SJSA1 (cell line): ENCODE measurements at regions not wholly inside any gene's neighbourhood (a gene's known extent, or its start where the extent isn't known, plus 50 kb on each side); places are given as distances from the start of the nearest gene placed in this dataset.
"Not testable (repeated sequence)": the region's sequence is repeated elsewhere in the genome, so short reads cannot be mapped to it uniquely, and the experiment has no call there.

ENCODE experiments used
- DNase-seq, 2 experiments: peaks; one replicate each; pipeline ENCODE4 v3.0.0-alpha.2; 2015 to 2020; ENCODE audit warnings: low spot score in 2 of 2, low read depth in 1 of 2
- H3K27ac ChIP-seq: fragments of 250-450 bp; sonication (Bioruptor Pico); 2 replicates; pipeline ENCODE4 v1.5.1; 2020; ENCODE audit warnings: mild to moderate bottlenecking, moderate library complexity
- H3K27me3 ChIP-seq: fragments of 250-450 bp; sonication (Bioruptor Pico); replicated peaks from 2 replicates; pipeline ENCODE4 v1.5.1; 2020; ENCODE audit warnings: mild to moderate bottlenecking, moderate library complexity
- H3K36me3 ChIP-seq: fragments of 250-450 bp; sonication (Bioruptor Pico); 2 replicates; pipeline ENCODE4 v1.5.1; 2020; ENCODE audit warnings: mild to moderate bottlenecking
- H3K4me1 ChIP-seq: fragments of 250-450 bp; sonication (Bioruptor Pico); replicated peaks from 2 replicates; pipeline ENCODE4 v1.6.1; 2021; ENCODE audit warnings: mild to moderate bottlenecking
- H3K4me3 ChIP-seq: fragments of 250-450 bp; sonication (Bioruptor Pico); 2 replicates; pipeline ENCODE4 v1.5.1; 2020; ENCODE audit warnings: mild to moderate bottlenecking
- H3K9me3 ChIP-seq: fragments of 250-450 bp; sonication (Bioruptor Pico); replicated peaks from 2 replicates; pipeline ENCODE4 v1.5.1; 2020; ENCODE audit warnings: mild to moderate bottlenecking

DNA sequence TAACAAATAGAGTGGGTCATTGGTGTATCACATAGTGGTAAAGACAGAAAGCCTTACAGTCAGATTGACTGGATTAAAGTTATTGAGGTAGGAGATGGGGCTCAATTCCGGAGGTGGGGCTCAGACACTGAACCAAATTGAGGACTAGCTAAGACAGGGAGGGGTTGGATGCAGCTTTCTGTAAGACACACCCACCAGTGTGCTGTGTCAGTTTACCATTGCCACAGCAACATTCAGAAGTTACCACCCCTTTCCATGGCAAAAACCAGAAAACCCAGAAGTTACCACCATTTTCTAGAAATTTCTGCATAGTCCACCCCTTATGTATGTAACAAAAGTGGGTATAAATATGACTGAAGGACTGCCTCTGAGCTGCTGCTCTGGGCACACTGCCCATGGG is 167.6 kb upstream of the TMEM72 start:
- no peak overlapping the region for H3K4me3 ChIP-seq
- H3K36me3 ChIP-seq = no peaks in the 10 kb centered on the region
- no peak for DNase-seq
- H3K27ac ChIP-seq = no peak overlapping the region
- H3K9me3 ChIP-seq = no peaks in the 10 kb centered on the region
- no peaks in the 10 kb centered on the region for H3K27me3 ChIP-seq
- H3K4me1 ChIP-seq = no peaks in the 10 kb centered on the region

DNA sequence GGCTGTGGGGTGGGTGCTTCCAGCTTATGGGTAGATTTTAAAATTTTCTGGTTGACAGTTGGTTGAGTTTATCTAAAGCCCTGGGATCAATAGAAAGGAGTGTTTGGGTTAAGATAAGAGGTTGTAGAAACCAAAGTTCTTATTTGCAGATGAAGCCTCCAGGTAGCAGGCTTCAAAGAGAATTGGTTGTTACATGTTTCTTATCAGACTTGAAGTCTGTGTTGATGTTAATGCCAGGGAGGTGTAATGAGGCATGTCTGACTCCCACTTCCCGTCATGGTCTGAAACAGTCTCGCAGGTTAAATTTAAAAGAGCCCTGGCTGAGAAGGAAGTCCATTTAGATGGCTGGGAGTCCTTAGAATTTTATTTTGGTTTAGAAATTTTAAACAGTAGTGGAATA is 165.2 kb upstream of the TMEM72 start:
- Histone ChIP-seq H3K36me3 (no peaks in the 10 kb centered on the region), H3K9me3 (no peaks in the 10 kb centered on the region), H3K4me3 (no peak overlapping the region), H3K27ac (no peak overlapping the region), H3K4me1 (no peaks in the 10 kb centered on the region), H3K27me3 (no peaks in the 10 kb centered on the region)
- no peak for DNase-seq

DNA sequence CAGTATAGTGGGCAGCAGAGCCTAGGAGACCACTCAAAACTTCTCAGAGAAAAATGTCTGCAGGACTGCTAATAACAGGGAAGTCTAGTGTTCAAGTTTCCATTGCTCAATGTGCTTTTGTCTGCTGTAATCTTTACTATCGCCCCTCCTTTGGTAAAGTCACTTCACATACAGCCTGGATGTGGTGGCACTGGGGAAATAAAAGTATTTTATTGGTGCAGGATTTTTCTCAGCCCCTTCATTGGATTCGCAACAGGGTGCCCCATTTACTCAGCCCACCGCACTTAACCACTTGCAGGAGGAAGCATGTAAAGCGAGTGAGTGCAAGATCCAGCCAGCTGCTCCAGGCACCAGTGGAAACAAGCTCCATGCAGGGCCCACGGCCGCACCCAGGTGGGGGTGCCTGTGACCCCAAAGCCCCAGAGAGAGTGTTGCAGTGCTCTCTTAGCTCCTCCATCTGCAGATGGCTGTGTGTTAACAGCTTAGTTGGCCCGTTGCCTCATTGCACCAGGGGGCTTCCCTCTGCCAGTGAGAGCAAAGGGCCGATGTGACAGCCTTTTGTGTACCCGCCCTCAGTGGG is 163.5 kb upstream of the TMEM72 start:
- Histone ChIP-seq H3K4me1 (peaks cover 9% of the 10 kb centered on the region), H3K36me3 (no peaks in the 10 kb centered on the region), H3K9me3 (no peaks in the 10 kb centered on the region), H3K27me3 (no peaks in the 10 kb centered on the region), H3K4me3 (no peak overlapping the region), H3K27ac (no peak overlapping the region)
- no peak for DNase-seq

DNA sequence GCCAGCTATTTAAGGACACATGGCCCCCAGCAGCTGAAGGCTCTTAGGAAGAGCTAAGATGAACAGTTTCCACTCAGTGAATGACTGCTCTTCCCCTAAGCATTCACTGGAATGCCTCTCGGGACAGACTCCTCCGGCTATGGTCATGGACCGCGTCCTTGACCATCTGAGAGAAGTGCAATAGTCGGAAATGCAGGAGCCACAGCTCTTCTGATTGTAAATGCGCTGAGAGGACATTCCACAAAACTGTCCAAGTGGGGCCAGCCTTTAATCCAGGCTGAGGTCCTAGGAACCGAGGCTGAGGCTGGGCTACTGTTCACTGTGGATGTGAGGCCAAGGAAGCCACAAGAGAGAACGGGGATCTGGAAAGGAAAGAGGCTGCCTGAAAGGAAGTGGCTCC is 162.0 kb upstream of the TMEM72 start:
- no peak for DNase-seq
- Histone ChIP-seq H3K36me3 (no peaks in the 10 kb centered on the region), H3K4me3 (no peak overlapping the region)

DNA sequence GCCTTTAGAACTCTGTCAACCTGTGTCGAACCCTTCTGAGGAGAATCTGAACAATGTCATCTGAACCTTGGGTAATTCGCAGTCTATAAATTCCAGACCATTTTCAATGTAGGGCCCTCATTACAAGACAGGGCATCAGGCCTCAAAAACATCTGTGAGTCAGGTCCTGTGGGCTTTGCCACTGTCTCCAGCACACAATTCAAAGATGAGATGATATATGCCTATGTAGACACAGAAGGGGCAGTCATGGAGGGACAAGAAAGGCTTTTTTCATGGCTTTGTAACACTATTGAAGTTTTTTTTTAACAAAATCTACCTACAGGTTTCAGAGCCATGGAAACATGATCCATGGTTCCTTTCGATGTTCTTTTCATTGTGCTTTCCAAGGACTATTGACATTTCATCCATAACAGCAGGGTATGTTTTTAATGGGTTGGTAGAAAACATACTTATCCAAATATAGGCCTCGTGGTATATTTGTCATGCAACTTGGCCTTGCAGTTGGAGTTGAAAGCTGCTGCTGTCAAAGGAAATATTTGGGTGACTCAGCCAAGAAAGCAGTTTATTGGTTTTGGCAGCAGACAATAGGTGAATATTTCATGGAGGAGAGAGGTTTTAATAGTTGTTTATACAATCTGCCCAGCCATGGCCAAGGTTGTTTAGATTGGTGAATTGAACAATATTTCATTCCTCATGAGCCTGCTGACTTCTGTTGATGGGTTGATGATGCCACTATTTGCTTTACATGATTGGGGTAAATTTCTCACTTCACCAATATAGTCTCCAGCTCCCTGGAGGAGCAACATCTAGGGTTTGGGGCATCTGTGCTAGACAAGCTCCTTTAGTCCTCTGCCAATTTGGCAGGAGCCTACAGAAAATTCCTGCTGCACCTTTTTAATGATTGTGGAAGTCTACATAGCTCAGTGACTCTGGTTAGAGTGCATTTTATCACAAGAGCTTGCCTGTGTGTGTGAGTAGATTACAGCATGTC is 158.4 kb upstream of the TMEM72 start:
- peak overlapping the region; percentile 90 for H3K27ac ChIP-seq
- no peaks in the 10 kb centered on the region for H3K9me3 ChIP-seq
- peaks cover 33% of the 10 kb centered on the region for H3K4me1 ChIP-seq
- H3K4me3 ChIP-seq = no peak overlapping the region
- no peaks in the 10 kb centered on the region for H3K27me3 ChIP-seq
- peak; percentile 62 to 83 for DNase-seq
- H3K36me3 ChIP-seq = no peaks in the 10 kb centered on the region

More for the DNA sequence above, 162.0 kb upstream of the TMEM72 start:
- H3K9me3 ChIP-seq = no peaks in the 10 kb centered on the region
- no peaks in the 10 kb centered on the region for H3K27me3 ChIP-seq
- H3K4me1 ChIP-seq = peaks cover 21% of the 10 kb centered on the region
- H3K27ac ChIP-seq = no peak overlapping the region

DNA sequence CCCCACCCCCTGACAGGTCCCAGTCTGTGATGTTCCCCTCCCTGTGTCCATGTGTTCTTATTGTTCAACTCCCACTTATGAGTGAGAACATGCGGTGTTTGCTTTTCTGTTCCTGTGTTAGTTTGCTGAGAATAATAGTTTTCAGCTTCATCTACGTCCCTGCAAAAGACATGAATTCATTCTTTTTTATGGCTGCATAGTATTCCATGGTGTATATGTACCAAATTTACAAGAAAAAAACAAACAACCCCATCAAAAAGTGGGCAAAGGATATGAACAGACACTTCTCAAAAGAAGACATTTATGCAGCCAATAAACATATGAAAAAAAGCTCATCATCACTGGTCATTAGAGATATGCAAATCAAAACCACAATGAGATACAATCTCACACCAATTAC is 156.8 kb upstream of the TMEM72 start:
- H3K27me3 ChIP-seq, DNase-seq, H3K4me3 ChIP-seq, H3K36me3 ChIP-seq, H3K9me3 ChIP-seq, H3K27ac ChIP-seq: not testable (repeated sequence)
- peaks cover 33% of the 10 kb centered on the region for H3K4me1 ChIP-seq

DNA sequence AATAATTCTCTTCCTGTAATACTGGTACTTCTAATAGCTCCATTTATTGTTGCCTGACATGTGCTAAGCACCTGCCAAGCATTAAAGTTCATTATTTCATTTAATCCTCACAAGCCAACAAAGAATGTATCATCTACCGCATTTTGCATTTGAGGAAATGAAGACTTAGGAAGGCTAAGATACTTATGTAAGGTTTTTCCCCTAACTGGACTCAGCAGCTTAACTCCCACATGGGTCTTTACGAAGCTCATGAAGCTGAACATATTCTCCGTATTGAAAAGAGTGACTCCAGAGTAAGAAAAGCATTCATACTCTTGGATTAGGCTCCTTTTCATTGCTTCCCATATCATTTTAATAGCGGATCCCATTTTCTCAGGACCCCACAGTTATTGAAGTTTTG is 155.7 kb upstream of the TMEM72 start:
- Histone ChIP-seq H3K9me3 (no peaks in the 10 kb centered on the region), H3K27me3 (no peaks in the 10 kb centered on the region), H3K4me3 (no peak overlapping the region), H3K27ac (no peak overlapping the region), H3K36me3 (no peaks in the 10 kb centered on the region), H3K4me1 (peaks cover 33% of the 10 kb centered on the region)
- no peak for DNase-seq

DNA sequence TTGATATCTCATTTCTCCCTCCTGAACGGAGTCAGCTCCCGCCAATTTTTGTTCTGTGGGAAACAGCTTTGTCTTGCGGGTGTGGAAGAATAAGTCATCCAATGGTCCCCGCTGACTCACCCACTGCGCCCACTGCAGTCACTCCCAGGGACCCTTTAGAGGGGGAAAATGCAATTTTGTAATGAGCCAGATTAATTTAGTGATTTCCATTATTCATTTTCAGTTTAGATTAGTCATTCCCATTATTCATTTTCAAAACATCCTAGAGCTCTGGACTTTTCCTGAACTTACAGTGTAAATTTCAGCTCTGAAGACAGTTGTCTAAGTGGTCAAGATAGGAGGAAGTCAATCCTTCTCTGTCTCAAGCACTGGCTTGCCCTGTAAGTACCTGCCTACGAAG is 154.9 kb upstream of the TMEM72 start:
- Histone ChIP-seq H3K4me3 (no peak overlapping the region), H3K4me1 (peaks cover 33% of the 10 kb centered on the region), H3K36me3 (no peaks in the 10 kb centered on the region), H3K9me3 (no peaks in the 10 kb centered on the region), H3K27me3 (no peaks in the 10 kb centered on the region), H3K27ac (0 out of 2 replicates have a peak overlapping the region, but pooled peaks have one; percentile 3)
- DNase-seq = peak; percentile 56 to 62

DNA sequence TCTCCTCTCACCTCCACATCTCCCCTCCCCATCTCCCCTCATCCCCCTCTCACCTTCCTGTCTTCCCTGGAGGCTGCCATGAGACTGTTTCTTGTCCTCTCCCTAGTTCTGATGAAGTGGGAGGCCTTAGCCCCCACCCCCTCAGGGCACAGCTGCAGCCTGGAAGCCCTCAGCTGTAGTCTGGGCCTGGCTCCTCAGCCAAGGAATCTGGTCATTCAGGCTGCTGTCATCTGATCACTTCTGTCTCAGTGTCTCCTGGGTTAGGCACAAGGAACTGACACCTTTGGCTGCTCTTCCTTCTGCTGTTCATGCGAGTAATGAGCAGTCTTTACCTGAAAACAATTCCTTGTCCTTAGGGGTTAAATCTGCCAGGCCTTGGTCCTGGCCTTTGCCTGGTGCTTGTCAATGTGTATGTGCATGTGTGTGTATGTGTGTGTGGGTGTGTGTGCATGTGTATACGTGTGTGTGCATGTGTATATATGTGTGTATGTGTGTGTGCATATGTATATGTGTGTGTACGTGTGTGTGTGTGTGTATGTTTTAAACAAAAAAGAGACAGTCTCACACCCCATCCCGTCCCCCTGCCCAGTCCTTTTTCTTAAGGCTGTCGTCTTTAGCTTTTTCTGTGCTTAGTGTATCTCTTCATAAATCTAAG is 153.5 kb upstream of the TMEM72 start:
- Histone ChIP-seq H3K4me1 (peaks cover 24% of the 10 kb centered on the region), H3K27me3 (no peaks in the 10 kb centered on the region), H3K36me3 (no peaks in the 10 kb centered on the region), H3K4me3 (no peak overlapping the region), H3K9me3 (no peaks in the 10 kb centered on the region), H3K27ac (no peak overlapping the region)
- DNase-seq = no peak

DNA sequence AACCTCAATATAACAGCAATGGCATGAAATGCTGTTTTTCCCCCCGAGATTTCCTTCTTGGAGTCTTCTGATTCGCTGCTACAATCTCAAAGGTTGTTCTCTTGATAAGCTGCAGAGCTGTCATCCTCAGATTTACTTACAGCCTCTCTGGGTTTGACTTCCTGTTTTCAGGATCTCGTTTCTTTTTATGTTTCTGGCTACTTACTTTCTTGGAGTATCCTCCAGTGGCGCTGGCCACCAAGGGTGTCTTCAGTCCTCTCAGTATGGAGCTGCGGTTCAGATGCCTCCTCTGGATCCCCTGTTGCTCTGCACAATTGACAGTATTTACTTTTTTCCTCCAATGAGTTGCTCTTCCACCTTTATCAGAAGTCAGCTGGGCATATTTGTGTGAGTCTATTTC is 152.0 kb upstream of the TMEM72 start:
- DNase-seq = no peak
- Histone ChIP-seq H3K27ac (no peak overlapping the region), H3K9me3 (no peaks in the 10 kb centered on the region), H3K36me3 (no peaks in the 10 kb centered on the region), H3K4me1 (peaks cover 12% of the 10 kb centered on the region), H3K4me3 (no peak overlapping the region), H3K27me3 (no peaks in the 10 kb centered on the region)

DNA sequence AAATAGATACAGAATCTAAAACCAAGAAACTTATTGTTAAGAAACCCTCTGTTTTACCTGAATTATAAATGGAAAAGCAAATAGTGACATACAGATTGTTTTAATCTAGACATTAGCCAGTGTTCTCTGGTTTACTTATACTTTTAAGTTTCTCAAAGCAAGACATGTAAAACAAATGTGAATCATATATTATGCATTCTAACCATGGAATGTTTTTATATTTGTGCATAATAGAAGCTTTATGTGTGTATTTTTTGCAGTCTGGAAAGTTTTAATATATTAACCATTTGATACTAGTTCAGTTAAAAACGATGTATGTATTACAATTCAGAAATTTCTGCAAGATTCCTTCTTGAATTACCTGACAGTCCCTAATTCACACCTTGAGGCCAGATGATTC is 150.6 kb upstream of the TMEM72 start:
- Histone ChIP-seq H3K36me3 (no peaks in the 10 kb centered on the region), H3K9me3 (no peaks in the 10 kb centered on the region), H3K27ac (no peak overlapping the region), H3K4me3 (no peak overlapping the region), H3K27me3 (no peaks in the 10 kb centered on the region), H3K4me1 (peaks cover 12% of the 10 kb centered on the region)
- no peak for DNase-seq

DNA sequence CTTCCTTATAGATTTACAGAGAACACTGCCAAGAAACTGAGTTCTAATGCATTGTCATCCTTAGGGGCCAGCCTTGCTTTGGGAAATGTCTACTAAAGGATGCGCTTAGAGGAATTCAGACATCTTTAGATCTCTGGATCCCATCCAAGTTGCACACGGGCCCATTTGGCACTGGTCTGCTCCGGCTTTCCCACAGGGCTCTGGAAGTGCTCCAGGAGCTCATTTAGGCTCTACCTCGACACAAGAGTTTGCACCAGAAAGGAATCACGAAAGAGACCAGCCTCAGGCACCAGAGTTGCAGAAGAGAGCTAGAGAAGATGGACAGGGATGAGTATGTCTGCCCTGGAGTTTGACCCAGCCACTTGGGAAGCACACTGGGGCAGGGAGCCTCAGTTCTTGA is 150.1 kb upstream of the TMEM72 start:
- no peaks in the 10 kb centered on the region for H3K36me3 ChIP-seq
- no peaks in the 10 kb centered on the region for H3K9me3 ChIP-seq
- H3K27ac ChIP-seq = no peak overlapping the region
- no peak for DNase-seq
- no peak overlapping the region for H3K4me3 ChIP-seq
- peaks cover 7% of the 10 kb centered on the region for H3K4me1 ChIP-seq
- H3K27me3 ChIP-seq = no peaks in the 10 kb centered on the region

DNA sequence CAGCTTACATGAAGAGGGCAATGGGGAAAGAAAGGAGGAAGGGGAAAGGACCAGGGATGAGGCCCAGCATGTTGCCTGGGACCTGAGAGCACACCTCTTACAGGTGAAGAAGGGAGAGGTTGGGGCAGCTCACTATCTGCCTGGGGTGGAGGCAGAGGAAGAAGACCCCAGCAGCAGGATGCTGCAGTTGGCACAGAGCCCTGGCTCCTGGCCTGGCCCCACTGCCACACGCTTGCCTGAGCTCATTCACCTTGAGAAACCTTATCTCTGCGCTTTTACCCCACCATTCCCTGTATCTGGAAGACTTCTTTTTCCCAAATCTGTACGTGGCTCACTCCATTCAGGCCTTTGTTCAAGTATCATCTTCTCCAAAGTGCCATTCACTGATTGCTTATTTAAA is 147.8 kb upstream of the TMEM72 start:
- Histone ChIP-seq H3K9me3 (no peaks in the 10 kb centered on the region), H3K4me1 (no peaks in the 10 kb centered on the region), H3K27ac (no peak overlapping the region), H3K4me3 (no peak overlapping the region), H3K36me3 (no peaks in the 10 kb centered on the region), H3K27me3 (no peaks in the 10 kb centered on the region)
- DNase-seq = no peak

DNA sequence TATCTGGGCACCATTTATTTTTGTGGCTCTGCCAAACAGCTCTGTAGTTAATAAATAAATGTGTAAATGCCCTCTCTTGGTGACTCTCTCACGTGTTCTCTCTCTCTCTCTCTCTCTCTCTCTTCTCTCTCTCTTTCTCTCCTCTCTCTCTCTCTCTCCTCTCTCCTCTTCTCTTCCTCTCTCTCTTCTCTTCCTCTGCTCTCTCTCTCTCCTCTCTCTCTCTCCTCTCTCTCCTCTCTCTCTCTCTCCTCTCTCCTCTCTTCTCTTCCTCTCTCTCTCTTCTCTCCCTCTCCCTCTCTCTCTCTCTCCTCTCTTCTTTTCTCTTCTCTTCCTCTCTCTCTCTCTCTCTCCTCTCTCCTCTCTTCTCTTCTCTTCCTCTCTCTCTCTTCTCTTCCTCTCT is 145.8 kb upstream of the TMEM72 start:
- no peaks in the 10 kb centered on the region for H3K9me3 ChIP-seq
- no peak overlapping the region for H3K4me3 ChIP-seq
- no peaks in the 10 kb centered on the region for H3K4me1 ChIP-seq
- H3K27me3 ChIP-seq = no peaks in the 10 kb centered on the region
- H3K36me3 ChIP-seq = no peaks in the 10 kb centered on the region
- no peak for DNase-seq
- H3K27ac ChIP-seq = no peak overlapping the region
